ENCODE measurements at regions not wholly inside any gene's neighbourhood (a gene's known extent, or its start where the extent isn't known, plus 50 kb on each side); places are given as distances from the start of the nearest gene placed in this dataset.
"Not testable (repeated sequence)": the region's sequence is repeated elsewhere in the genome, so short reads cannot be mapped to it uniquely, and the experiment has no call there.

GRCh38 chr3:139136469-139137202 is 91.9 kb upstream of the PRR23C start:
- DNase-seq = no peak

- DNase-seq = no peak
Measured at GRCh38 chr3:139140553-139140952, 95.9 kb upstream of the PRR23C start.

- DNase-seq = not testable (repeated sequence)
Measured at GRCh38 chr3:139145980-139146379, 101.3 kb upstream of the PRR23C start.

GRCh38 chr3:139151530-139151929 is 106.8 kb upstream of the PRR23C start:
- no peak for DNase-seq

GRCh38 chr3:139153434-139153833 is 108.7 kb upstream of the PRR23C start:
- DNase-seq = not testable (repeated sequence)

GRCh38 chr3:139157161-139157932 is 112.7 kb upstream of the PRR23C start:
- DNase-seq = no peak

GRCh38 chr3:139159356-139159755 is 114.7 kb upstream of the PRR23C start:
- no peak for DNase-seq

- no peak for DNase-seq
Measured at GRCh38 chr3:139173372-139174108, 128.8 kb upstream of the PRR23C start.

- no peak for DNase-seq
Measured at GRCh38 chr3:139180489-139180888, 135.8 kb upstream of the PRR23C start.

- no peak for DNase-seq
Measured at GRCh38 chr3:139182143-139182542, 137.5 kb upstream of the PRR23C start.

- DNase-seq = no peak
Measured at GRCh38 chr3:139182598-139182997, 137.9 kb upstream of the PRR23C start.

- DNase-seq = no peak
Measured at GRCh38 chr3:139185527-139185926, 140.8 kb upstream of the PRR23C start.

- no peak for DNase-seq
Measured at GRCh38 chr3:139187154-139187553, 142.5 kb upstream of the PRR23C start.

- no peak for DNase-seq
Measured at GRCh38 chr3:139187648-139188047, 143.0 kb upstream of the PRR23C start.

- no peak for DNase-seq
Measured at GRCh38 chr3:139189943-139190342, 145.3 kb upstream of the PRR23C start.

GRCh38 chr3:139194421-139194820 is 149.4 kb upstream of the MRPS22 start:
- DNase-seq = not testable (repeated sequence)

- not testable (repeated sequence) for DNase-seq
Measured at GRCh38 chr3:139196146-139196545, 147.7 kb upstream of the MRPS22 start.

- DNase-seq = no peak
Measured at GRCh38 chr3:139197251-139197650, 146.6 kb upstream of the MRPS22 start.

- DNase-seq = no peak
Measured at GRCh38 chr3:139198186-139198585, 145.6 kb upstream of the MRPS22 start.

- peak; percentile 37 for DNase-seq
Measured at GRCh38 chr3:139198929-139199328, 144.9 kb upstream of the MRPS22 start.

- peak; percentile 4 for DNase-seq
Measured at GRCh38 chr3:139199421-139200010, 144.3 kb upstream of the MRPS22 start.

GRCh38 chr3:139201446-139202225 is 142.2 kb upstream of the MRPS22 start:
- DNase-seq = no peak
